ENCODE measurements at regions not wholly inside any gene's neighbourhood (a gene's known extent, or its start where the extent isn't known, plus 50 kb on each side); places are given as distances from the start of the nearest gene placed in this dataset.

GRCh38 chr6:23435798-23436197, 690.2 kb upstream of the NRSN1 start:
- H3K36me3 ChIP-seq (ENCODE audit: insufficient read depth, low read length) = no peaks in the 10 kb centered on the region
- no peaks in the 10 kb centered on the region for H3K9me2 ChIP-seq (ENCODE audit: low read depth, low read length)
- H3K79me2 ChIP-seq (ENCODE audit: insufficient read depth, low read length) = no peaks in the 10 kb centered on the region
- no peak overlapping the region for H3K4me2 ChIP-seq (ENCODE audit: low read length)
- H3F3A ChIP-seq (ENCODE audit: insufficient read depth, low read length) = no peaks in the 10 kb centered on the region
- no peak overlapping the region for H2AFZ ChIP-seq (ENCODE audit: low read length)
- no peaks in the 10 kb centered on the region for H3K27me3 ChIP-seq (ENCODE audit: insufficient read depth, low read length)
- TF ChIP-seq EZH2 (IDR thresholded peaks at IDR 0.05; ENCODE audit: borderline replicate concordance, low read length) = no peak
- no peak for TF ChIP-seq CTCF (IDR thresholded peaks at IDR 0.05; ENCODE audit: low read length)
- no peaks in the 10 kb centered on the region for H3K9me3 ChIP-seq (ENCODE audit: low read length)
- no peak overlapping the region for H3K4me3 ChIP-seq (ENCODE audit: low read depth, low read length, poor library complexity, severe bottlenecking)
- no peaks in the 10 kb centered on the region for H4K20me1 ChIP-seq (ENCODE audit: insufficient read depth, low read length)
- H3K9ac ChIP-seq (ENCODE audit: low read length) = no peak overlapping the region
- no peak overlapping the region for H3K27ac ChIP-seq (ENCODE audit: low read depth, low read length, poor library complexity, severe bottlenecking)
- no peaks in the 10 kb centered on the region for H3K4me1 ChIP-seq (ENCODE audit: insufficient read depth, low read length, severe bottlenecking)

- Histone ChIP-seq H3K4me2 (ENCODE audit: low read length) (no peak overlapping the region), H3K4me3 (ENCODE audit: low read depth, low read length, poor library complexity, severe bottlenecking) (no peak overlapping the region), H3K4me1 (ENCODE audit: insufficient read depth, low read length, severe bottlenecking) (no peaks in the 10 kb centered on the region), H3K36me3 (ENCODE audit: insufficient read depth, low read length) (no peaks in the 10 kb centered on the region), H3K9ac (ENCODE audit: low read length) (no peak overlapping the region), H3K27ac (ENCODE audit: low read depth, low read length, poor library complexity, severe bottlenecking) (no peak overlapping the region), H3K79me2 (ENCODE audit: insufficient read depth, low read length) (no peaks in the 10 kb centered on the region), H3K9me2 (ENCODE audit: low read depth, low read length) (no peaks in the 10 kb centered on the region), H3K27me3 (ENCODE audit: insufficient read depth, low read length) (no peaks in the 10 kb centered on the region), H3K9me3 (ENCODE audit: low read length) (no peaks in the 10 kb centered on the region), H4K20me1 (ENCODE audit: insufficient read depth, low read length) (no peaks in the 10 kb centered on the region), H3F3A (ENCODE audit: insufficient read depth, low read length) (no peaks in the 10 kb centered on the region), H2AFZ (ENCODE audit: low read length) (no peak overlapping the region)
- no peak for TF ChIP-seq EZH2 (IDR thresholded peaks at IDR 0.05; ENCODE audit: borderline replicate concordance, low read length)
- TF ChIP-seq CTCF (IDR thresholded peaks at IDR 0.05; ENCODE audit: low read length) = no peak
Observed at GRCh38 chr6:23441808-23442461, 684.1 kb upstream of the NRSN1 start.

GRCh38 chr6:23445157-23445710, 680.8 kb upstream of the NRSN1 start:
- H3F3A ChIP-seq (ENCODE audit: insufficient read depth, low read length) = no peaks in the 10 kb centered on the region

More at GRCh38 chr6:23445157-23445710, 680.8 kb upstream of the NRSN1 start:
- Histone ChIP-seq H3K79me2 (ENCODE audit: insufficient read depth, low read length) (no peaks in the 10 kb centered on the region), H3K9me2 (ENCODE audit: low read depth, low read length) (no peaks in the 10 kb centered on the region), H3K4me3 (ENCODE audit: low read depth, low read length, poor library complexity, severe bottlenecking) (no peak overlapping the region), H4K20me1 (ENCODE audit: insufficient read depth, low read length) (no peaks in the 10 kb centered on the region), H3K27me3 (ENCODE audit: insufficient read depth, low read length) (no peaks in the 10 kb centered on the region), H3K9me3 (ENCODE audit: low read length) (no peaks in the 10 kb centered on the region), H2AFZ (ENCODE audit: low read length) (no peak overlapping the region), H3K36me3 (ENCODE audit: insufficient read depth, low read length) (no peaks in the 10 kb centered on the region), H3K4me1 (ENCODE audit: insufficient read depth, low read length, severe bottlenecking) (no peaks in the 10 kb centered on the region), H3K4me2 (ENCODE audit: low read length) (no peak overlapping the region), H3K9ac (ENCODE audit: low read length) (no peak overlapping the region), H3K27ac (ENCODE audit: low read depth, low read length, poor library complexity, severe bottlenecking) (no peak overlapping the region)
- TF ChIP-seq CTCF (IDR thresholded peaks at IDR 0.05; ENCODE audit: low read length) (no peak), EZH2 (IDR thresholded peaks at IDR 0.05; ENCODE audit: borderline replicate concordance, low read length) (no peak)

Measured in OCI-LY1 (cell line).